Right hindlimb (tissue), 1 donor: ENCODE measurements at regions not wholly inside any gene's neighbourhood (a gene's known extent, or its start where the extent isn't known, plus 50 kb on each side); places are given as distances from the start of the nearest gene placed in this dataset.

Experiments
- DNase-seq: peaks from one replicate; pipeline ENCODE4 v3.0.0-alpha.2; 2018

DNA sequence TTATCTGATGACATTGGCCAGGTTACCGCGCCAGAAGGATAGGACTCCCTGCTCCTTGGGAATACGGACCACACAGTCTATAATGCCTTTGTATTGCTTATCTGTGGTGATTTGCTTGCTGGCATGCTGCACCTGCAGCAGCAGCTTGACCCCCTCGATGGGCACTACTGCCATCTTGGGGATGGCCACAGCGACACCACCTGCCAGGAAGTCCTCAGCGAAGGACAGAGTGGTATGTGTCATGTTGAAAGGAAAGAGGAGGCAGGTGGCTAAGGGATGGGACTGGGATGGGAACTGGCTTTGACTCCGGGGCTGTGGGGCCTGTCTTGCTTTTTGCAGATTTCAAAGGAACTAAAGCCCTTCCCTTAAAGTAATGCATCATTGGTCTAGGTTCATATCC, 50.3 kb upstream of the ACO1 start:
- DNase-seq = no peak
